ENCODE measurements at regions not wholly inside any gene's neighbourhood (a gene's known extent, or its start where the extent isn't known, plus 50 kb on each side); places are given as distances from the start of the nearest gene placed in this dataset.

DNA sequence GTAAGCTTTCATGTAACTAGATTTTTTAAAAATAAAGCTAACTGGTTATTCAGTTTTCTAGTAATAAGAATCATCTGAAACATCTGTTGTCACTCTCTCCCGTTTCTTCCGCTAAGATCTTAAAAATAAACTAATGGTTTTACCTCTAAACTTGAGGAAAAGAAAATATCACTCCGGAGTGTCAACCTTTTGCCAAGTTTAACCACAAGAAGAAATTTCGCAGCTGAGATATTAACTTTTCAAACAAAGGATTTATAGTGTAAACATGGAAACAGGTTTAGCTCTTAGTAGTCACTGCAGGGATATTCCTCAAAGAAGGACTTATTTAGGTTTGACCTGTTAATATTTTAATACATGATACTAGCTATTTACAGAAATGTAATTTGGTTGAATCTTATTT, 954.9 kb downstream of the ADGRL2 start:
- TF ChIP-seq TAF1 (IDR thresholded peaks at IDR 0.05; ENCODE audit: borderline replicate concordance, insufficient read depth, low read length) (no peak), POLR2AphosphoS5 (IDR thresholded peaks at IDR 0.05; ENCODE audit: low read depth, low read length) (no peak)
